ENCODE measurements at regions not wholly inside any gene's neighbourhood (a gene's known extent, or its start where the extent isn't known, plus 50 kb on each side); places are given as distances from the start of the nearest gene placed in this dataset.

- no peaks in the 10 kb centered on the region for H3K9me3 ChIP-seq (ENCODE audit: control insufficient read depth, low read depth, low read length)
- dilution Hi-C loops (cut with MboI; ENCODE audit: extremely low pct_ligation_motif_present, low sequenced_read_pairs), result no loop called here
- no peak overlapping the region for H3K9ac ChIP-seq (ENCODE audit: control insufficient read depth, extremely low read depth, insufficient read depth, low read length)
- no peaks in the 10 kb centered on the region for H3K36me3 ChIP-seq (ENCODE audit: control insufficient read depth in 2 of 2, extremely low read depth in 1 of 2, insufficient read depth in 2 of 2, low read length in 2 of 2)
- H3K4me3 ChIP-seq (ENCODE audit: control insufficient read depth in 2 of 3, extremely low read depth in 1 of 3, insufficient read depth in 2 of 3, low read depth in 1 of 3, low read length in 3 of 3), result no peak overlapping the region
- no peaks in the 10 kb centered on the region for H3K79me2 ChIP-seq (ENCODE audit: control insufficient read depth, insufficient read depth, low read length)
- H3K27ac ChIP-seq (ENCODE audit: control insufficient read depth, insufficient read depth, low read length), result no peak overlapping the region
- FAIRE-seq (no peak), DNase-seq (ENCODE audit: low read depth, low spot score) (no peak)
- H2AFZ ChIP-seq (ENCODE audit: control insufficient read depth, low read length), result no peak overlapping the region
- H4K20me1 ChIP-seq (ENCODE audit: control insufficient read depth, extremely low read depth, insufficient read depth, low read length), result no peaks in the 10 kb centered on the region
- H3K4me2 ChIP-seq (ENCODE audit: control insufficient read depth, extremely low read depth, insufficient read depth, low read depth, low read length), result no peak overlapping the region
- H3K4me1 ChIP-seq (ENCODE audit: control insufficient read depth, extremely low read depth, insufficient read depth, low read length), result no peaks in the 10 kb centered on the region
- H3K27me3 ChIP-seq (ENCODE audit: control insufficient read depth, extremely low read depth, insufficient read depth, low read length), result no peaks in the 10 kb centered on the region
- no peaks in the 10 kb centered on the region for H3K9me1 ChIP-seq (ENCODE audit: control insufficient read depth, extremely low read depth, insufficient read depth, low read length)
- TF ChIP-seq CTCF (optimal IDR thresholded peaks at IDR 0.05 in 1 of 3, IDR thresholded peaks at IDR 0.05 in 1 of 3, conservative IDR thresholded peaks at IDR 0.05 in 1 of 3; ENCODE audit: extremely low read depth in 1 of 3, insufficient read depth in 2 of 3, low read length in 3 of 3), result no peak
- no peak for TF ChIP-seq EZH2 (IDR thresholded peaks at IDR 0.05; ENCODE audit: low read length)
These were observed 590.0 kb upstream of the ANO3 start for GRCh38 chr11:25741886-25742285.

- H3K4me3 ChIP-seq (ENCODE audit: control insufficient read depth in 2 of 3, extremely low read depth in 1 of 3, insufficient read depth in 2 of 3, low read depth in 1 of 3, low read length in 3 of 3), result no peak overlapping the region
- no peak for FAIRE-seq
- no peak for TF ChIP-seq EZH2 (IDR thresholded peaks at IDR 0.05; ENCODE audit: low read length)
- no peak for TF ChIP-seq CTCF (optimal IDR thresholded peaks at IDR 0.05 in 1 of 3, IDR thresholded peaks at IDR 0.05 in 1 of 3, conservative IDR thresholded peaks at IDR 0.05 in 1 of 3; ENCODE audit: extremely low read depth in 1 of 3, insufficient read depth in 2 of 3, low read length in 3 of 3)
- H3K9ac ChIP-seq (ENCODE audit: control insufficient read depth, extremely low read depth, insufficient read depth, low read length), result no peak overlapping the region
- H4K20me1 ChIP-seq (ENCODE audit: control insufficient read depth, extremely low read depth, insufficient read depth, low read length), result no peaks in the 10 kb centered on the region
- H3K27me3 ChIP-seq (ENCODE audit: control insufficient read depth, extremely low read depth, insufficient read depth, low read length), result no peaks in the 10 kb centered on the region
- no peaks in the 10 kb centered on the region for H3K79me2 ChIP-seq (ENCODE audit: control insufficient read depth, insufficient read depth, low read length)
- H3K4me1 ChIP-seq (ENCODE audit: control insufficient read depth, extremely low read depth, insufficient read depth, low read length), result no peaks in the 10 kb centered on the region
- no peak for DNase-seq (ENCODE audit: low read depth, low spot score)
- H3K9me1 ChIP-seq (ENCODE audit: control insufficient read depth, extremely low read depth, insufficient read depth, low read length), result no peaks in the 10 kb centered on the region
- dilution Hi-C loops (cut with MboI; ENCODE audit: extremely low pct_ligation_motif_present, low sequenced_read_pairs), result no loop called here
- H3K27ac ChIP-seq (ENCODE audit: control insufficient read depth, insufficient read depth, low read length), result no peak overlapping the region
- H3K9me3 ChIP-seq (ENCODE audit: control insufficient read depth, low read depth, low read length), result no peaks in the 10 kb centered on the region
- H2AFZ ChIP-seq (ENCODE audit: control insufficient read depth, low read length), result no peak overlapping the region
- no peak overlapping the region for H3K4me2 ChIP-seq (ENCODE audit: control insufficient read depth, extremely low read depth, insufficient read depth, low read depth, low read length)
- no peaks in the 10 kb centered on the region for H3K36me3 ChIP-seq (ENCODE audit: control insufficient read depth in 2 of 2, extremely low read depth in 1 of 2, insufficient read depth in 2 of 2, low read length in 2 of 2)
These were observed 589.1 kb upstream of the ANO3 start for GRCh38 chr11:25742800-25743199.

Measured in keratinocyte (primary cell).